PFSK-1 (cell line): ENCODE measurements at regions not wholly inside any gene's neighbourhood (a gene's known extent, or its start where the extent isn't known, plus 50 kb on each side); places are given as distances from the start of the nearest gene placed in this dataset.

Experiments
- FOXP2 ChIP-seq: optimal IDR thresholded peaks from 2 replicates; pipeline ENCODE3; 2011; ENCODE audit warnings: borderline replicate concordance, control low read depth, inconsistent platforms; ENCODE audit not compliant: insufficient read depth; ENCODE audit errors: extremely low read length, extremely low read depth
- POLR2AphosphoS5 ChIP-seq: IDR thresholded peaks from 2 replicates; pipeline ENCODE4 v1.6.1; 2012; ENCODE audit warnings: low read depth, mild to moderate bottlenecking, control low read depth, low read length, moderate library complexity
- SIN3A ChIP-seq: IDR thresholded peaks from 2 replicates; pipeline ENCODE4 v1.6.1; 2012; ENCODE audit warnings: mild to moderate bottlenecking, low read length, moderate library complexity, borderline replicate concordance; ENCODE audit not compliant: insufficient read depth
- TAF1 ChIP-seq: IDR thresholded peaks from 2 replicates; pipeline ENCODE4 v1.6.1; 2012; ENCODE audit warnings: low read length, control low read depth, borderline replicate concordance; ENCODE audit not compliant: insufficient read depth
- TF ChIP-seq, protein P1 (sequence below), 2 experiments: IDR thresholded peaks; 2 replicates each; pipeline versions ENCODE4 v1.6.1 to v1.8.0; 2011 to 2012; ENCODE audit warnings: low read depth in 2 of 2, low read length in 2 of 2, control low read depth in 1 of 2, inconsistent platforms in 1 of 2, mild to moderate bottlenecking in 1 of 2, moderate library complexity in 1 of 2; ENCODE audit not compliant: insufficient read depth in 1 of 2

DNA sequence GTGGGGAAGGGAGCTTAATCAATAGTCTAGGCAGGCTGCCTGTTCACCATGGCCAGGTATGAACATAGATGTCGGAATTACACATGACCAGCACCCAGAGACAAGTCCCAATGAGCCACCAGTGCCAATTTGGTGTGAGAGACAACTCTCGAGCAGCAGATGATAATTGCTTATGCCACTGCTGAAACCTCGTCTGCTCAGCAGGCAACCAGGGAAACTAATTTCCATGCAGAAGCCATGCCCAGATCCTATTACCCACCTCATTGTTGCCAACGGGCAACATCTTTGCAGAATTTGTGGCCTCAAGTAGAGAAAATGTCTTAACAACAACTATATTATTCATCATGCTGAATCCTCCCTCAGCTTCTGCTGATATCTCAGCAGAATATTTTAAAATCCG lies 84.9 kb downstream of the CGGBP1 start:
- TF ChIP-seq, protein P1, sequence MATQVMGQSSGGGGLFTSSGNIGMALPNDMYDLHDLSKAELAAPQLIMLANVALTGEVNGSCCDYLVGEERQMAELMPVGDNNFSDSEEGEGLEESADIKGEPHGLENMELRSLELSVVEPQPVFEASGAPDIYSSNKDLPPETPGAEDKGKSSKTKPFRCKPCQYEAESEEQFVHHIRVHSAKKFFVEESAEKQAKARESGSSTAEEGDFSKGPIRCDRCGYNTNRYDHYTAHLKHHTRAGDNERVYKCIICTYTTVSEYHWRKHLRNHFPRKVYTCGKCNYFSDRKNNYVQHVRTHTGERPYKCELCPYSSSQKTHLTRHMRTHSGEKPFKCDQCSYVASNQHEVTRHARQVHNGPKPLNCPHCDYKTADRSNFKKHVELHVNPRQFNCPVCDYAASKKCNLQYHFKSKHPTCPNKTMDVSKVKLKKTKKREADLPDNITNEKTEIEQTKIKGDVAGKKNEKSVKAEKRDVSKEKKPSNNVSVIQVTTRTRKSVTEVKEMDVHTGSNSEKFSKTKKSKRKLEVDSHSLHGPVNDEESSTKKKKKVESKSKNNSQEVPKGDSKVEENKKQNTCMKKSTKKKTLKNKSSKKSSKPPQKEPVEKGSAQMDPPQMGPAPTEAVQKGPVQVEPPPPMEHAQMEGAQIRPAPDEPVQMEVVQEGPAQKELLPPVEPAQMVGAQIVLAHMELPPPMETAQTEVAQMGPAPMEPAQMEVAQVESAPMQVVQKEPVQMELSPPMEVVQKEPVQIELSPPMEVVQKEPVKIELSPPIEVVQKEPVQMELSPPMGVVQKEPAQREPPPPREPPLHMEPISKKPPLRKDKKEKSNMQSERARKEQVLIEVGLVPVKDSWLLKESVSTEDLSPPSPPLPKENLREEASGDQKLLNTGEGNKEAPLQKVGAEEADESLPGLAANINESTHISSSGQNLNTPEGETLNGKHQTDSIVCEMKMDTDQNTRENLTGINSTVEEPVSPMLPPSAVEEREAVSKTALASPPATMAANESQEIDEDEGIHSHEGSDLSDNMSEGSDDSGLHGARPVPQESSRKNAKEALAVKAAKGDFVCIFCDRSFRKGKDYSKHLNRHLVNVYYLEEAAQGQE (IDR thresholded peaks at IDR 0.05; ENCODE audit: insufficient read depth in 1 of 2, low read depth in 2 of 2, low read length in 2 of 2) = no peak
- TF ChIP-seq SIN3A = no peak
- TF ChIP-seq POLR2AphosphoS5 = no peak
- no peak for TF ChIP-seq FOXP2
- TF ChIP-seq TAF1 = no peak

DNA sequence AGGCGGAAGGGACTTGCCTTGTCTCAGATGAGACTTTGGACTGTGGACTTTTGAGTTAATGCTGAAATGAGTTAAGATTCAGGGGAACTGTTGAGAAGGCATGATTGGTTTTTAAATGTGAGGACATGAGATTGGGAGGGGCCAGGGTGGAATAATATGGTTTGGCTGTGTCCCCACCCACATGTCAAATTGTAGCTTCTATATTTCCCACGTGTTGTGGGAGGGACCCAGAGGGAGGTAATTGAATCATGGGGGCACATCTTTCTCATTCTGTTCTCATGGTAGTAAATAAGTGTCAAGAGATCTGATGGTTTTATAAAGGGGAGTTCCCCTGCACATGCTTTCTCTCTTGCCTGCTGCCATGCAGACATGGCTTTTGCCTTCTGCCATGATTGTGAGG lies 89.2 kb downstream of the CGGBP1 start:
- no peak for TF ChIP-seq SIN3A
- no peak for TF ChIP-seq POLR2AphosphoS5
- TF ChIP-seq FOXP2 = no peak
- no peak for TF ChIP-seq TAF1
- TF ChIP-seq, protein P1 (IDR thresholded peaks at IDR 0.05; ENCODE audit: insufficient read depth in 1 of 2, low read depth in 2 of 2, low read length in 2 of 2) = no peak

DNA sequence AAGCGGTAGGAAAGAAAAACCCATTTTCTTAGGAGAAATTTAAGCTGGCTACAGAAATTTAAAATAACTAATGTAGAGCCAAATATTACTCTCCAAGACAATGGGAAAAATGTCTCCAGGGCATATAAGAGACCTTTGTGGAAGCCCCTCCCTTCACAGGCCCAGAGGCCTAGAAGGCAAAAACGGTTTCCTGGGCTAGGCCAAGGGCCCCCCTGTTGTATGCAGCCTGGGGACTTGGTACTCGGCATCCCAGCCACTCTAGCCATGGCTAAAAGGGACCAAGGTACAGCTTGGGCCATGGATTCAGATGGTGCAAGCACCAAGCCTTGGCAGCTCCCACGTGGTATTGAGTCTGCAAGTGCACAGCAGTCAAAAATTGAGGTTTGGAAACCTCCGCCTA lies 90.1 kb downstream of the CGGBP1 start:
- TF ChIP-seq FOXP2 = no peak
- no peak for TF ChIP-seq TAF1
- TF ChIP-seq SIN3A = no peak
- TF ChIP-seq, protein P1 (IDR thresholded peaks at IDR 0.05; ENCODE audit: insufficient read depth in 1 of 2, low read depth in 2 of 2, low read length in 2 of 2) = no peak
- no peak for TF ChIP-seq POLR2AphosphoS5

DNA sequence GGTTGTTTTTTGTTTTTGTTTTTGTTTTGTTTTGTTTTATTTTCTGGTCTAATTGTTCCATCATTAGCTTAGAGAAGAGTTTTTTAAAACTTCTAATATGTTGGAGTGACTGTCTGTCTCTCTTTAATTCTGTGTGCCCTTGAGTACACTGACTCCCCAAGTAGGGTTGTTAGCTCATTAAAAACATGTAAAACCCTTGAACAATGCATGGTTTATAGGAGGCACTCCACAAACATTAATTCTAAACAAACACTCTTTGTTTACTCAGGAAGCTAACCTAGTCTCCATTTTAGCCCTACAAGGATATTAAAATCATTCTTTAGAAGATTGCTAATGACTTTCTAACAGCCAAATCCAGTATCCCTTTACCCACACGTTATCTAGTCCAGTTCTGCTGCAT lies 100.5 kb downstream of the CGGBP1 start:
- TF ChIP-seq, protein P1 (IDR thresholded peaks at IDR 0.05; ENCODE audit: insufficient read depth in 1 of 2, low read depth in 2 of 2, low read length in 2 of 2) = no peak
- TF ChIP-seq TAF1 = no peak

DNA sequence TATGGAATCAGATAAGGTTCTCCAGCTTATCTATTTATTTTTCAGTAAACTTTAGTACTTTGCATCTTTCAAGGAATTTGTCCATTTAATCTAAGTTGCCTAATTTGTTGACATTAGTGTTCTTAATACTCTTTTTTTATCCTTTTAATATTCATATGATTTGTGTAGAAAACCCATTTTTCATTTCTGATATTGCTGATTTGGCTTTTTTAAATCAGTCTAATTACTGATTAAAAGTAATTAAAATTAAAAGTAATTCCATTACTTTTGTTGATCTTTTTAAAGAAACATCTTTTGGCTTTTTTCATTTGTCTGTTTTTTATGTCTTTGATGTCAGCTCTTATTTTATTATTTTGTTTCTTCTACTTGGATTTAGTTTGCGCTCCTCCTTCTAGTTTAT lies 101.2 kb downstream of the CGGBP1 start:
- no peak for TF ChIP-seq TAF1
- TF ChIP-seq SIN3A = no peak
- no peak for TF ChIP-seq FOXP2
- TF ChIP-seq, protein P1 (IDR thresholded peaks at IDR 0.05; ENCODE audit: insufficient read depth in 1 of 2, low read depth in 2 of 2, low read length in 2 of 2) = no peak
- TF ChIP-seq POLR2AphosphoS5 = no peak
